Thyroid gland (tissue), 4 donors: ENCODE measurements at regions not wholly inside any gene's neighbourhood (a gene's known extent, or its start where the extent isn't known, plus 50 kb on each side); places are given as distances from the start of the nearest gene placed in this dataset.

Experiments
- POLR2A ChIP-seq, 2 donors: fragments of 450-650 bp; IDR thresholded peaks; one replicate each; pipeline ENCODE4 v1.6.1; 2017; ENCODE audit warnings: antibody characterized with exemption in 2 of 2, mild to moderate bottlenecking in 2 of 2, moderate library complexity in 1 of 2
- TF ChIP-seq, protein P1 (sequence below), 6 experiments: fragments of 200-600 bp in 3 of 6; fragments of 450-650 bp in 3 of 6; sonication (generic) in 3 of 6; IDR thresholded peaks; one replicate each; pipeline ENCODE4 v1.5.1; 2016 to 2019; ENCODE audit warnings: antibody characterized with exemption in 6 of 6, mild to moderate bottlenecking in 2 of 6, inconsistent platforms in 1 of 6, moderate library complexity in 1 of 6

GRCh38 chr10:63841761-63842160 lies 320.6 kb downstream of the REEP3 start:
- TF ChIP-seq, protein P1, sequence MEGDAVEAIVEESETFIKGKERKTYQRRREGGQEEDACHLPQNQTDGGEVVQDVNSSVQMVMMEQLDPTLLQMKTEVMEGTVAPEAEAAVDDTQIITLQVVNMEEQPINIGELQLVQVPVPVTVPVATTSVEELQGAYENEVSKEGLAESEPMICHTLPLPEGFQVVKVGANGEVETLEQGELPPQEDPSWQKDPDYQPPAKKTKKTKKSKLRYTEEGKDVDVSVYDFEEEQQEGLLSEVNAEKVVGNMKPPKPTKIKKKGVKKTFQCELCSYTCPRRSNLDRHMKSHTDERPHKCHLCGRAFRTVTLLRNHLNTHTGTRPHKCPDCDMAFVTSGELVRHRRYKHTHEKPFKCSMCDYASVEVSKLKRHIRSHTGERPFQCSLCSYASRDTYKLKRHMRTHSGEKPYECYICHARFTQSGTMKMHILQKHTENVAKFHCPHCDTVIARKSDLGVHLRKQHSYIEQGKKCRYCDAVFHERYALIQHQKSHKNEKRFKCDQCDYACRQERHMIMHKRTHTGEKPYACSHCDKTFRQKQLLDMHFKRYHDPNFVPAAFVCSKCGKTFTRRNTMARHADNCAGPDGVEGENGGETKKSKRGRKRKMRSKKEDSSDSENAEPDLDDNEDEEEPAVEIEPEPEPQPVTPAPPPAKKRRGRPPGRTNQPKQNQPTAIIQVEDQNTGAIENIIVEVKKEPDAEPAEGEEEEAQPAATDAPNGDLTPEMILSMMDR (IDR thresholded peaks at IDR 0.05) = no peak
- no peak for TF ChIP-seq POLR2A (IDR thresholded peaks at IDR 0.05)
